Left hindlimb (tissue), 1 donor: ENCODE measurements at regions not wholly inside any gene's neighbourhood (a gene's known extent, or its start where the extent isn't known, plus 50 kb on each side); places are given as distances from the start of the nearest gene placed in this dataset.
"Not testable (repeated sequence)": the region's sequence is repeated elsewhere in the genome, so short reads cannot be mapped to it uniquely, and the experiment has no call there.

Experiments used
- DNase-seq: peaks from one replicate; pipeline ENCODE4 v3.0.0-alpha.2; 2018

DNA sequence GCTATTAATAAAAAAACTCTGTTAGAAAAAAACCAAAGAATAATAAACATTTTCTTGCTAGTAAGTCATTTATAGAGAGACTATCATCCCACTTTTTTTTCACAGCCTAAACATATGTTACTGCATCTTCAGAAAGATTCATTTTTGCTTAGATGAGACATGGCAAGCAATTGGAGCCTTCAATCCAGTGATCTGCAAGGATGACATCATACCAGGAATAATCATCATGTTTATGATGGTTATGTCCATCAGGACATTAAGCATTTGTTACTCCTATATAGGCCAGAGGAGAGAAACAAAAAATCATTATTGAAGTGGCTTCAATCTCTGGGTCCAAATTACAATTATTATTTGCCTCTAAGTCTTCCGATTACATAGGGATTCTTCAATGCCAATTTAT, 626.3 kb upstream of the CCNG1 start:
- DNase-seq, result no peak

DNA sequence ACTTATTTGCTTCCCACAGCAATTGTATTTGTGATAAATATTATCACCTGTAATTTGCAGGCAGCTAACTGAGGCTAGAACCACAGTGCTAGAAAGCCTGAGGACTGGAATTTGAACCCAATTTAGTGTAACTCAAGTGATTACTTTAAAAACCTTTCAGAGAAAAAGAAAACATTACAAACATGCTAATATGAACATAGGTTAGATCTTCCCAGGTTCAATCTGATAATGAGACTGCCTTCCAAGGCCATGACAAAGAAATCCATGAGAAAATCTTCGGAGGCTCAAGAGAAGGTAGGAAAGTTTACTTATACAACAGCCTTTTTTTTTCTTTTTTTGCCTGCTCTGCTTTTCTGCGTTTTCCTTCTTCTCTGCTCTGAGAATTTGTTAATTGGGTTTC, 620.6 kb upstream of the CCNG1 start:
- DNase-seq, result no peak

DNA sequence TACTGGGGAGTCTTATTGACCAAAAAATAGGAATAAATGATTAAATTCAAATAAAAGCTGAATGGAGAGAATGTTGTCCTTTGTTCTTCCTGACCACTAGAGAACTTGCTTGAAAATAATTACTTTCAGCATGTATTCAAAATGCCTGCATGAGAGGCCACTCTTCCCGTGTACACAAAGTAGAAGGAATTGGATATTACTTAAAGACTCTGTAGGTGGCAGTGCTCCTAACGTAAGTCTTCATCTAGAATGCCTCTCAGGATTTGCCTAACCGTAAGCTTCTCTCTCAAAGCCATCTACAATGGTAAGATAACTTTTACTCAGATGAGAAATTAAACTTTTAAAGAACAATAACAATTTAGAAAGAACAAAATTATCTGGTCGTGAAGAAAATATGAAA, 620.0 kb upstream of the CCNG1 start:
- no peak for DNase-seq

DNA sequence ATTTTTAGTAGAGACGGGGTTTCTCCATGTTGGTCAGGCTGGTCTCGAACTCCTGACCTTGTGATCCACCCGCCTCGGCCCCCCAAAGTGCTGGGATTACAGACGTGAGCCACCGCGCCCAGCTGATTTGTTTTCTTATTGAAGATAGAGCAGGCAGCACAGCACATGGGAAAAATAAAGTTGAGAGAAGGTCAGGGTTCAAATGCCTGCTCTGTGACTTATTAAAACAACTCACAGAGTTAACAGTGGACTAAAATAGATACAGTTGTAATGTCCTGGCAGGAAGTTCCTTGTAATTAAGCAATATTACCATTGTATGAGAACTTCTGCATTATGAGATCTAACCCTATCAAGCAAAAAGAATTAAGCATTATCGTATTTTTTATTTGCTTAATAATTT, 615.7 kb upstream of the CCNG1 start:
- not testable (repeated sequence) for DNase-seq

DNA sequence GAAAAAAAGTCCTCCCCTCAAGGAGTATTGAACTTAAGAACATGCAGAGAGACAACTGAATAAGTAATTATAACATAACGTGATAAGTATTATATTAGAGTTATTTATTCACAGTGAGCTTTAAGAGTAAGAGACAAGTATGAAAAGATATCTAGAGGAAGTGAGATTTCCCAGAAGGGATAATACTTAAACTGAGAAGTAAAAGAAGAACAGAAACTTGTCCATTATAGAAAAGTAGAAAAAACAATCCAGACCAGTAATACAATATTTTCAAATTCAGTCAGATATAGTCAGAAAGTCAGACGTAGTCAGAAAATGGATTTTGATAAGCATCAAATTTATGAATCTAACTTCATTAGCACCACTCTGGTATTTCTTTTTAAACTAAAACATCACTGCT, 613.0 kb upstream of the CCNG1 start:
- DNase-seq, result no peak

DNA sequence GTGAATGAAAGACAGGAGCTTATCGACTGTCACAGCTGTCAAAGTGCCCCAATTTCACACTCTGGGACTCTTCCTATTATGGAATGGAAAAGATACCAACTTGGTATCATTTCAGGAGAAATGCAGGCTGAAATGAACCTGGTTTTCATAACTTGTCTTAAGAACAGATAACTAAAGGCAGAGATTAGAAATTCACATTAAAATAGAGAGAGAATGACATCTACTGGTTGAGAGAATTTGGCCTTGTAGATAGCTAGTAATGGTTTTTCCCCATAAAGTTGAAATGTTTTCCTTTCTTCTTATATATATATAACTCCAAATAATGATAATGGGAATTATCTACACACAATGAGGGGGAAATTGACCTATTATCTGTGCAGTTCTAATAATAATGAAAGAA, 600.2 kb upstream of the CCNG1 start:
- no peak for DNase-seq

DNA sequence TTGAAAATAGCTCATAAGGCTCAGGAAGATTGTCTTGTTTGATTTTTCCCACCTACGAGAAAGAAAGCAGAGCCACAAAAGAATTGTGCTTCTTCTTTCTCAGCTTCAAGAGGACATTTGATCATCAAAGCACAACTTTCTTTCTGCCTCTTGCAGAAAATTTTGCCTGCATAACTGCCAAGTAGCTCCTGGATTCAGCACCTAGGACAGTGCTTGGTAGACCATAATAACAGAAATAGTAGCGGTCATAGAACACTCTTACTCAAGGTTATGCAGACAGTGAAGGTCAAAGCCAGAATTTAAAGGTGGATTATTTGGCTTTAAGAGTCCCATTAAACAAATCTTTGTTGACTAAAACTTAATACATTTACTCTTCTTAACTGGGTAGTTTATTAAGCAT, 594.7 kb upstream of the CCNG1 start:
- DNase-seq, result no peak

DNA sequence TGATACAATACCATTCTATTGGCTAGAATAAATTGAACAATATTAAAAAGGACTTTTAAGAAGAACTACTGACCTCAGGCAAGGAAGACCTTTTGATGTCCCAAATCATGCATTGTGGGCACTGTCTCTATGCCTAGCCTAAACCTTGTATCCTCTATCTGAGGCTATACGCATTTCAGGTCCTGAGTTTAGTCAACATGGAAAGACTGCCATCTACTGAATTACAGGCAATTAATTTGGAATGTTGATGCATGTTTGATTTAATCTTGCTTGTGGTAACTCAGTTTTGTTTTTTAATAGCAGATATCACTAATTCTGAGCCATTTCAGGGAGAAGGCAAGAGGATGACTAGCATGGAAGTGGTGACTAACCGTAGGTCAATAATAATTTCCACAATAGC, 585.3 kb upstream of the CCNG1 start:
- DNase-seq, result no peak

DNA sequence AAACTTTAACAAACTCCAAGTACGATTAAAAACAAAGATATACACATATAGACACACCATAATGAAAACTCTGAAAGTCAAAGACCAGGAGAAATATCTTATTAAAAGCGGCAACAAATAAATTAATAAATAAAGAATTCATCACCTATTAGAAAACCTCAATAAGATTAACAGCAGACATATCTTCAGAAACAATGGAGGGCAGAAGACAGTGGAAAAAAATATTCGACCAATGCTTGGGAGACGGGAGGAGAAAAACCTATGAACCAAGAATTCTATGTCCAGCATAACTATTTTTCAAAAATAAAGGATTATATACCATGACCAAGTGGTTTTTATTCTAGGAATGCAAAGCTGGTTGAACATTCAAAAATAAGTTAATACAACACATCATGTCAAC, 578.6 kb upstream of the CCNG1 start:
- DNase-seq, result no peak

DNA sequence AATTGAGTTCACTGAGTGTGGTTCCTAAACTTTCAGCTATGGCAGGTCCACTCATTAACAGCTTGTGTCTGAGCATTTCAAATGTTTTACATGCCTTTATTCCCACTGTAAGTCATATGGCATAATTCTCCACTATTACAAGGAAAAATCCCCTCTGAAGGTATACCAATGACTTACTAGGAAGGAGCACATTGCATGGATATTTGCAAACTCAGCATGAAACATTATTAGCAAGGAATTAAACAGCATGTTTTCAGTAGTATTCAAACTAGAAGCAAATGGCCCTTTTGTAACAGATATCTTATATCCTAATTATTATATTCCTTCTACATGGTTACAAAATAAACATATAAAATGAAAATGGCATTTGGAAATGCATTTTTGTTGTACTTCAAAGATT, 566.4 kb upstream of the CCNG1 start:
- DNase-seq, result no peak

DNA sequence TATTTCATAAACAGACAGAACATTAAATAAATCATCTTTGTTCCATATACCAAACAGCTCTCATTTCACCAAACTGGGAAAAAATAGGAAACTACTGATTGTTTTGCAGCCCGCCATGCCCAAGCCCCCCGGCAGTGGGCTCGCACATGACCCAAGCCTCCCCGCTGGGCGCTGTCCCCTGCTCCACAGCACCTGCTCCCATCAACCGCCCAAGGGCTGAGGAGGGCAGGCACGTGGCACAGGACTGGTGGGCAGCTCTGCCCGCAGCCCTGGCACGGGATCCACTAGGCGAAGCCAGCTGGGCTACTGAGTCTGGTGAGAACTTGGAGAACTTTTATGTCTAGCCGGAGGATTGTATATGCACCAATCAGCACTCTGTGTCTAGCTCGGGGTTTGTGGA, 554.8 kb upstream of the CCNG1 start:
- no peak for DNase-seq

DNA sequence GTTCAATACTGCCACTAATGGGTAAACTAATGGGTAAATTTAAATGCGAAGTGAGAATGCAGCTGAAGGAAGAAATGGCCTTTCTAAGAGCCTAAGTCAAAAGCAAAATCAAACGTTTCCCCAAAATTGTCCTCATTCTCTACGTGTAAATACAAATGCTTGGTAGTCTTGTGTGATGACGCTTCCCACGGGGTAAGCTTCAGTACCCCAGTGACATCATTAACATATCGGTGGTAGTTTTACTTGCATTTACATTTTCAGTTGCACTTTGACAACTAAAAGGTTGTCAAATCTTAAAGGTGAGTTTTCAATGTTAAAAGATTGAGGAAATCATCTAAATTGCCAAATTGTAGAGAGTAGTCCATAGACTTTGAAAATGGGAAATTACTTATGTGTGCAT, 550.7 kb upstream of the CCNG1 start:
- DNase-seq, result no peak

DNA sequence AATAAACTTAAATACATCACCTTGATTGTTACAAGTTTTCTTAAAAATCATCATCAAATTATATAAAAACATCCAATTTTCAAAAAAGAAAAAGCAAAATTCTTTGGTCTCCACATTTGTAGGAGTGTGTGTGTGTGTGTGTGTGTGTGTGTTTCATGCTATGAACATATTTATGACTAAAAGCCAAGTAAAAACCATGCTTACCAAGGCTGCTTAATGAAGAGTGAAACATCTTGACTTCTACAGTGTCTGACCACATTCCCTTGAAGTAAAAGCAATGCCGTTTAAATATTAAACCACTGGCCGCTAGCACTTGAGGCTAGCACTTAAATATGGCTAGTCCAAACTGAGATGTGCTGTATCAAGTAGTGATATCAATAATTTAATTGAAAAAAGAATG, 549.1 kb upstream of the CCNG1 start:
- DNase-seq, result no peak

DNA sequence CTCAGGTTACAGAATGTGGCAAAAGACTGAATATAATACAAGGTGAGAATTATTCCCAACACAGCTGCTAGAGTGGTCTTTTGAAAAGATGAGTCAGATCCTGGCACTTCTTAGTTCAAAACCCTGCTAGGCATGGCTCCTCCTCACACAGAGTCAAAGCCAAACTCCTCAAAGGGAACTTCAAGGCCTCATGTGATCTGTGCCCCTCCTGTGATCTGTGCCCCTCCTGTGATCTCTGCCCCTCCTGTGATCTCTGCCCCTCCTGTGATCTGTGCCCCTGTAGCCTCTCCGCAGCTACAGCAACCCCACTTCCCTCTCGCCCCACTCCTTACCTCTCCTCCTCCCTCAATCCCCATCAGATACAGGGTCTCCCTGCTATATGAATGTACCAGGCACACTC, 525.5 kb upstream of the CCNG1 start:
- DNase-seq, result no peak

DNA sequence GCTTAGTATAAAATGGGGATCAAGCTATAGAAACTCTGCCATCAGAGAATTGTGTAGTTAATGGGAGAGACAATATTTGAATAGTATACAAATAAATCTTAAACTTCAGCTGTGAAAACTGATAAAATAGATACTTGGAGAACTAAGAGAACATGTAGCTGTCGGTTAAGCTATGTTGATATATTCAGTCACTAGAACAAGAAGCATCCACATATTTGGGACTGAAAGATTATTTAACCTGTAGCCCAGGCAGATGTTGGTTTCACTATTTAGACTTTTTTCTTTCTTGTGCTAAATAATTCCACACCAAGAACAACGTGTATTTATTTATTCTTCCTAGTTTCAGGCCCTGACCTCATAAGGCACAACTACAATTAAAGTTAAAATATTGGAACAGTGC, 521.0 kb upstream of the CCNG1 start:
- no peak for DNase-seq

DNA sequence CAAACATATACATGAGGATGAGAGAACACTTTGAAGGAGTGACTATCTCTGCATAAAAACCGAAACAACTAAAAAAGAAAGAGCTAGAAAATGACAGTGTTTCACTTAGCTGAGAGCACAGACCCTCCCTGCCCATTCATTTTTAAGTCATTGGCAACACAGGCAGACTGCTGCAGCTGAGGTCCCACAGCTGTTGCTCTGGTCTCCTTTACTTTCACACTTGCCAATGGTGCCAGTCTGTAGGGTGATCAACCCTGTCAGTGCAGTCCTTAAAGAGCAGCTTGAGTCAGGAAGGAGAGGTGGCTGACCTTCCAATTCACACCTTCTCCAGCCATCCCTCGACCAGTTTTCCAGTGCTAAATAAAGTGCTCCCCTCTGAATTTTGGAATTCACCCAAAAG, 508.3 kb upstream of the CCNG1 start:
- DNase-seq, result no peak

DNA sequence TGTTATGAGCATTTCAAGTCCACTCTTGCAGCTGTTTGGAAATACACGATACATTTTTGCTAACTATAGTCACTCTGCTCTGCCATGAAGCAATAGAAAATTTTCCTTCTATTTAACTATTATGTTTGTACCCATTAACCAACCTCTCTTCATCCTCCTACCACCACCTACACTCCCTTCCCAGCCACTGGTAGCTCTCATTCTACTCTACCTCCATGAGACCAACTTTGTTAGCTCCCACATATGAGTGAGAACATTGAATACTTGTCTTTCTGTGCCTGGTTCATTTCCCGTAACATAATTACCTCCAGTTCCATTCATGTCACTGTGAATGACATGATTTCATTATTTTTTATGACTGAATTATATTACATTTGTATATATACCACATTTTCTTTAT, 505.9 kb upstream of the CCNG1 start:
- DNase-seq, result no peak

DNA sequence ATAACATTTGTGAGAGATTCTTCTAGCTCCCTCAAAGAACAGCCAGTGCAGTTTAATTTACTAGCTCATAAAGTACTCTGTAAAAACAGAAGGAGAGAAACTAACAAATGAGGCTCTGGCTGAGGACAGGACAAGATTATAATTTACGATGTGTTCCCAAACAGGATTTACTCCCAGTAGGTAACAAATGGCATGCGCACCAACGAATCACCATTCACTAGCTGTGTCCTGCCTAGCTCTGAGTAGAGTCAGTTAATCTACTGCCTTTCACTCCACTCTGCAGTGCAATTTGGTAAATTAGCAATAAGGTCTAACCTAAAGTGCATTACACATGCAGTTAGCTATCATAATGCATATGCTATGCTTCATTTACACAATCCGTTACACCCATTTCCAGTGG, 497.4 kb upstream of the CCNG1 start:
- DNase-seq, result no peak

DNA sequence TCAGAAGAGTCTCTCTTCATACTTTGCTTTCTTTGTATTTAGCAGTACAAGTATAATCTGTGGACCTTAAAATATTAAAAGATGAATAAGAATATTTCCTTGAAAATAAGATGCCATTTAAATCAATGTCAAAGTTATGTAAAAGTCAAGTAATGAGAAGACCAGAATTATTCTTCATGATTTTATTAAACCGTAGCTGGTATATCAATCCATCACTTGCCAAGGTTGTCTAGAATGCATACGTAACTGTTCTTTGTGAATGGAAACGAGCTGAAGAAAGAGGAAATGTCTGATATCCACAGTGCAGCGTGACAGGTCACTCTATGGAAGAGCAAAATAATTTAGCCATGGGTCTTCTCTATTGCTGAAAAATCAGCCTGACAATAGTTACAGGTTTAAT, 488.7 kb upstream of the CCNG1 start:
- no peak for DNase-seq

DNA sequence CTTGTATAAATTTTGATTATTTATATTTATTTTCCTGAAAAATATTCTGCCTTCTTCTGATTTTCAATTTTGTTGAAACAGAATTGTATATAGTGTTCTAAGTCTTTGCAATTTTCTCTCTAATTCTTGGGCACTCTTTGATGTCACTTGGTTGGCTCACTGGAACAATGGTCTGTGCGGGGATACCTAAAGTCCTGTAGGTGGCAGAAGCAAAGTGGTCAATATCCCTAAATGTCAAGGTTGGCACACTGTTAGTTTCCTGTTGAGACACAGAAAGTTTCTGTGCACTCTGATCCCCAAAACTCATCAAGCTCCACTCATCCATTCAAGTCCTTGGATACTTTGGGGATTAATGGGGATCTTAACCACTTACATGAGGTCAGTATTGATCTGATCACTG, 480.8 kb upstream of the CCNG1 start:
- DNase-seq, result no peak

DNA sequence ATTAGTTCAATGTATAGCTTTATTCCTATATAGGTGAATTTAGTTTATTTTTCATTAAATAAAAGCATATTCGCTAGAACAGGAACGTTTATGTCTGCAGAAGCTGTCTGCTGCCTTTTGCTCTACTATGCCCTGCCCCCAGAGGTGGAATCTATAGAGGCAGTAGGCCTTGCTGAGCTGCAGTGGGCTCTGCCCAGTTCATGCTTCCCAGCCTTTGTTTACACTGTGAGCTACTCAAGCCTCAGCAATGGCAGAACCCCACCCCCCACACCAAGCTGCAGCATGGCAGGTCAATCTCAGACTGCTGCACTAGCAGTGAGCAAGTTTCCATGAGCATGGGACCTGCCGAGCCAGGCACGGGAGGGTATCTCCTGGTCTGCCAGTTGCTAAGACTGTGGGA, 473.3 kb upstream of the CCNG1 start:
- DNase-seq, result not testable (repeated sequence)

DNA sequence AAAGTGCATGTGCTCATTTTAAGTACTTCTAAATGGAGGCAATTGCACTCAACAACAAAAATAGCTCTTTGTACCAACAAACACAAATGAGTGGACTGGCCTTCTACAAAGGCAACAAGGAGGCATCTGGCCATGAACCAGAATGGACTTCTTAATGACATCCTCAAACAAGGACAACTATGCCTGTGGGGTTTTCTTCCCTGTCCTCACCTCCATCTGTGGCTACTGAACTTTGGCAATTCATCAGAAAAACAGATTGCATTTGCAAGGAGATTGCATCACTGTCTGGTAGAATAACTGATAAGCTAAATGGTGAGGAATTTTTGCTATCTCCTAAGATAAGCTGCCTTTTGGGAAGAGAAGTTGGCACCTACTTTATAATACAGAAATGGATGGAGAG, 447.3 kb upstream of the CCNG1 start:
- DNase-seq, result no peak

DNA sequence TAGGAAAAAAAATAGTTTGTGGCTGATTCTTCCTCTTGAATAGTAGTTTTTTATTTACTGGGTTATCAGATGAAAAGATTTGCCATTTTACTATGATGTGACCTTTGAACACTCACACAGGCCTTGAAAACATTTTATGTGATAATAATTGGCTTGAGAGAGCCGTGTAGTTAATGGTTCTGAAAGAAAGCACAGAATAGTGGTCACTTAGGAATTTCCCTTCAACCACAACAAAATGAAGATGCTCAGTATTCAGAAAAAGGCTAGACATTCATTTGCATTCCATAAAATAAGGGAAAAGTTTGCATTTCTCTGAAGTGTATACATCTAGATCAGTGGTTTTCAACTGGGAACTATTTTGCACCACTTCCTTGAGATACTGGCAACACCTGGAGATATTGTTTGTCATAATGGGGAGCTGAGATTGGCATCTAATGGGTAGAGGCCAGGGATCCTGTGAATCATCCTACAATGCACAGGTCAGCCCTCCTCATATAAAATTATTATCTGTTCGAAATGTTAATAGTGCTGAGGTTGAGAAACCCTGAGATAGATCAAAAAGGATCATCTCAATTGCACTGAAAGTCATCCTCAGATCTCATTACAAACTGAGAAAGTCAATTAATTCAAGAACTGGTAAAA, 446.4 kb upstream of the CCNG1 start:
- no peak for DNase-seq

DNA sequence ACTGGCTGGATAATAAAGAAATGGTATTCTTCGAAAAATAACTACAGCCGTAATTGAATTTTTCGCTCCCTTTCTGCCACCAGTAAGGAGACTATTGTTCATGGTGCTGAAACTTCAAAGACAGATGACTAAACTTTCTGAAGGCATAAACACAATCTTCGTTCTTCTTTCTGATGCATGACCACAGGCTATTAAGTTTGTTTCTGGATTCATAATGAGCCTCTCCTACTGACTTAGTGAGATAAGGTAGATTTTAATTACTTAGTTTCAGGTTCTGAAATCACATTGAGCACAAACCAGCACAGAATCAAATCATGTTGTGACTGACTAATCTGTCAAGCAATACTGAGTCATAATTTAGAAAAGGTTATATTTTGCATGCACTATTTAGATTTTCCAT, 441.8 kb upstream of the CCNG1 start:
- no peak for DNase-seq

DNA sequence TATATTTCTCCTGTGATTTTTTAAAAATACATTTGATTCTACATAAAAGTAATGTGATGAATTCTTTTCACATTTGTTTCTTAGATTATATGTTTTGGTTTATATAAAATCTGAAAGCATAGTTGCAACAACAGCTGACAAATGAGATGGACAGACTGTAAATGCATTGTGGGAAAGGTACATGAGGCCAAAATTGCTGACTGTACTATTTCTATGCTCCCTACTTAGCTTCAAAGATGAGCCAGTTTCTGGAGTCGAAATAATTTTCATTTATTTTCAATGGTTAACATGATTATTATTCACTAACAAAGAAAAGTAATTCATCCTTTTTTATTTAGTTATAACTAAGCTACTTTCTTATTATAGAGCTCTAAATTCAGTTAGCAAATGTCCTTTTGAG, 441.3 kb upstream of the CCNG1 start:
- DNase-seq, result no peak

DNA sequence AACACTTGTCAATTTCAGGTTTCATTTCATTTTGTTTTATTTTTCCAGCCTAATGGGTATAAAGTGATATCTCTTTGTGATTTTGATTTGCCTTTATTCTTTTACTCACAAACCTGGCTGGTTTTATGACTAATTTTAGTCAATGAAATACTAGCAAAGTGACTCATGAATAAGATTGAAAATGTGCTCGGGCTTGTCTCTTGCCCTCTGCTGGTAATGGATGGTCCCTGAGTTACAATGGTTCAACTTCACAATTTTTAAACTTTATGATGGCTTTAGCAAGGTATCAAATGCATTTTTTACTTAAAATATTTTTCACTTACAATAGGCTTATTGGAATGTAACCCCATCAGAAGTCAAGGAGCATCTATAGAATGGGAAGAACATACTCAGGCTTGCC, 431.4 kb upstream of the CCNG1 start:
- DNase-seq, result no peak
